GM19438 (cell line): ENCODE measurements at regions not wholly inside any gene's neighbourhood (a gene's known extent, or its start where the extent isn't known, plus 50 kb on each side); places are given as distances from the start of the nearest gene placed in this dataset.

Experiments used
- ATAC-seq: cut with Tn5 transposase; IDR thresholded peaks from one replicate; pipeline ENCODE4 v1.9.1; 2021; ENCODE audit warnings: low read depth; ENCODE audit not compliant: unreplicated experiment

- no peak for ATAC-seq
Measured at GRCh38 chr11:11020219-11020726, 162.4 kb upstream of the ZBED5 start.

- no peak for ATAC-seq
Measured at GRCh38 chr11:11016943-11017342, 159.1 kb upstream of the ZBED5 start.

- ATAC-seq: no peak
Measured at GRCh38 chr11:11016068-11016467, 158.2 kb upstream of the ZBED5 start.

GRCh38 chr11:11011617-11012016, 153.8 kb upstream of the ZBED5 start:
- ATAC-seq: no peak

GRCh38 chr11:11010624-11011127, 152.8 kb upstream of the ZBED5 start:
- ATAC-seq: no peak

- ATAC-seq: no peak
Measured at GRCh38 chr11:11009179-11009578, 151.3 kb upstream of the ZBED5 start.

- ATAC-seq: no peak
Measured at GRCh38 chr11:11004069-11004468, 146.2 kb upstream of the ZBED5 start.

GRCh38 chr11:11003226-11003625, 145.4 kb upstream of the ZBED5 start:
- ATAC-seq: no peak

GRCh38 chr11:11000579-11001283, 142.9 kb upstream of the ZBED5 start:
- ATAC-seq: no peak

- no peak for ATAC-seq
Measured at GRCh38 chr11:10998674-10999073, 140.8 kb upstream of the ZBED5 start.

- ATAC-seq: no peak
Measured at GRCh38 chr11:10996678-10997077, 138.8 kb upstream of the ZBED5 start.

- no peak for ATAC-seq
Measured at GRCh38 chr11:10993640-10994039, 135.8 kb upstream of the ZBED5 start.

- ATAC-seq: no peak
Measured at GRCh38 chr11:10993186-10993585, 135.3 kb upstream of the ZBED5 start.

GRCh38 chr11:10991393-10991792, 133.5 kb upstream of the ZBED5 start:
- no peak for ATAC-seq

GRCh38 chr11:10990637-10991193, 132.9 kb upstream of the ZBED5 start:
- no peak for ATAC-seq

GRCh38 chr11:10990160-10990559, 132.3 kb upstream of the ZBED5 start:
- ATAC-seq: no peak

GRCh38 chr11:10986006-10986405, 128.2 kb upstream of the ZBED5 start:
- ATAC-seq: no peak

GRCh38 chr11:10984742-10985141, 126.9 kb upstream of the ZBED5 start:
- ATAC-seq: no peak

- no peak for ATAC-seq
Measured at GRCh38 chr11:10984250-10984649, 126.4 kb upstream of the ZBED5 start.

GRCh38 chr11:10982704-10983510, 125.1 kb upstream of the ZBED5 start:
- no peak for ATAC-seq

GRCh38 chr11:10979529-10979928, 121.7 kb upstream of the ZBED5 start:
- no peak for ATAC-seq
